GM19328 (cell line): ENCODE measurements at regions not wholly inside any gene's neighbourhood (a gene's known extent, or its start where the extent isn't known, plus 50 kb on each side); places are given as distances from the start of the nearest gene placed in this dataset.

Experiments
- ATAC-seq: cut with Tn5 transposase; IDR thresholded peaks from one replicate; pipeline ENCODE4 v1.9.1; 2021; ENCODE audit warnings: mild to moderate bottlenecking, moderate library complexity; ENCODE audit not compliant: unreplicated experiment

GRCh38 chr11:121800731-121801393 is 315.2 kb downstream of the BLID start:
- no peak for ATAC-seq

GRCh38 chr11:121800240-121800639 is 315.8 kb downstream of the BLID start:
- no peak for ATAC-seq

GRCh38 chr11:121797496-121797895 is 318.5 kb downstream of the BLID start:
- no peak for ATAC-seq

- ATAC-seq: no peak
Measured at GRCh38 chr11:121795174-121795573, 320.8 kb downstream of the BLID start.

GRCh38 chr11:121794671-121795141 is 321.3 kb downstream of the BLID start:
- no peak for ATAC-seq

- ATAC-seq: no peak
Measured at GRCh38 chr11:121793916-121794315, 322.1 kb downstream of the BLID start.

- ATAC-seq: no peak
Measured at GRCh38 chr11:121793291-121793690, 322.7 kb downstream of the BLID start.

- ATAC-seq: no peak
Measured at GRCh38 chr11:121792185-121792584, 323.8 kb downstream of the BLID start.

GRCh38 chr11:121790430-121790829 is 325.6 kb downstream of the BLID start:
- ATAC-seq: no peak

- ATAC-seq: no peak
Measured at GRCh38 chr11:121780971-121781370, 328.2 kb upstream of the SORL1-AS1 start.

GRCh38 chr11:121777056-121777455 is 324.3 kb upstream of the SORL1-AS1 start:
- ATAC-seq: no peak

GRCh38 chr11:121775276-121775675 is 322.5 kb upstream of the SORL1-AS1 start:
- ATAC-seq: no peak

- no peak for ATAC-seq
Measured at GRCh38 chr11:121773076-121773475, 320.3 kb upstream of the SORL1-AS1 start.

GRCh38 chr11:121770939-121771595 is 318.3 kb upstream of the SORL1-AS1 start:
- ATAC-seq: no peak

- ATAC-seq: no peak
Measured at GRCh38 chr11:121769191-121769590, 316.4 kb upstream of the SORL1-AS1 start.

GRCh38 chr11:121767433-121767832 is 314.7 kb upstream of the SORL1-AS1 start:
- peak; percentile 78 for ATAC-seq

- peak; percentile 17 for ATAC-seq
Measured at GRCh38 chr11:121766991-121767390, 314.2 kb upstream of the SORL1-AS1 start.

- no peak for ATAC-seq
Measured at GRCh38 chr11:121766166-121766565, 313.4 kb upstream of the SORL1-AS1 start.

GRCh38 chr11:121763526-121763925 is 310.8 kb upstream of the SORL1-AS1 start:
- ATAC-seq: peak; percentile 58

GRCh38 chr11:121762820-121763219 is 310.1 kb upstream of the SORL1-AS1 start:
- no peak for ATAC-seq

GRCh38 chr11:121761186-121761585 is 308.4 kb upstream of the SORL1-AS1 start:
- no peak for ATAC-seq

GRCh38 chr11:121757480-121758125 is 304.8 kb upstream of the SORL1-AS1 start:
- no peak for ATAC-seq
